ENCODE measurements at regions not wholly inside any gene's neighbourhood (a gene's known extent, or its start where the extent isn't known, plus 50 kb on each side); places are given as distances from the start of the nearest gene placed in this dataset.

- DNase-seq = no peak
Observed at GRCh38 chr1:55635856-55636255, 420.7 kb upstream of the USP24 start.

GRCh38 chr1:55634516-55634915 lies 419.4 kb upstream of the USP24 start:
- no peak for DNase-seq

- no peak for DNase-seq
Observed at GRCh38 chr1:55632906-55633305, 417.7 kb upstream of the USP24 start.

GRCh38 chr1:55632058-55632457 lies 416.9 kb upstream of the USP24 start:
- DNase-seq = peak; percentile 21

GRCh38 chr1:55631509-55631908 lies 416.3 kb upstream of the USP24 start:
- DNase-seq = no peak

GRCh38 chr1:55626326-55626725 lies 411.2 kb upstream of the USP24 start:
- no peak for DNase-seq

GRCh38 chr1:55624766-55625165 lies 409.6 kb upstream of the USP24 start:
- no peak for DNase-seq

- no peak for DNase-seq
Observed at GRCh38 chr1:55623311-55623710, 408.1 kb upstream of the USP24 start.

- DNase-seq = no peak
Observed at GRCh38 chr1:55622074-55622473, 406.9 kb upstream of the USP24 start.

GRCh38 chr1:55618199-55618598 lies 403.0 kb upstream of the USP24 start:
- no peak for DNase-seq

GRCh38 chr1:55617288-55617982 lies 402.3 kb upstream of the USP24 start:
- DNase-seq = no peak

- DNase-seq = no peak
Observed at GRCh38 chr1:55612988-55613387, 397.8 kb upstream of the USP24 start.

GRCh38 chr1:55611123-55611522 lies 396.0 kb upstream of the USP24 start:
- DNase-seq = no peak

- no peak for DNase-seq
Observed at GRCh38 chr1:55610203-55610602, 395.0 kb upstream of the USP24 start.

GRCh38 chr1:55609630-55610029 lies 394.5 kb upstream of the USP24 start:
- no peak for DNase-seq

GRCh38 chr1:55605155-55605554 lies 390.0 kb upstream of the USP24 start:
- no peak for DNase-seq

- DNase-seq = no peak
Observed at GRCh38 chr1:55604749-55605148, 389.6 kb upstream of the USP24 start.

- no peak for DNase-seq
Observed at GRCh38 chr1:55604179-55604578, 389.0 kb upstream of the USP24 start.

- DNase-seq = no peak
Observed at GRCh38 chr1:55600242-55600641, 385.1 kb upstream of the USP24 start.

GRCh38 chr1:55597910-55598309 lies 382.7 kb upstream of the USP24 start:
- no peak for DNase-seq

GRCh38 chr1:55594701-55595100 lies 379.5 kb upstream of the USP24 start:
- DNase-seq = no peak

- DNase-seq = no peak
Observed at GRCh38 chr1:55593298-55593697, 378.1 kb upstream of the USP24 start.

GRCh38 chr1:55592122-55592521 lies 377.0 kb upstream of the USP24 start:
- no peak for DNase-seq

- DNase-seq = no peak
Observed at GRCh38 chr1:55589671-55590297, 374.6 kb upstream of the USP24 start.

- DNase-seq = no peak
Observed at GRCh38 chr1:55588309-55588708, 373.1 kb upstream of the USP24 start.
